Esophagus squamous epithelium (tissue), 5 donors: ENCODE measurements at regions not wholly inside any gene's neighbourhood (a gene's known extent, or its start where the extent isn't known, plus 50 kb on each side); places are given as distances from the start of the nearest gene placed in this dataset.

Experiments
- DNase-seq: peaks from one replicate; lab custom pipeline; 2025; lab: John Stamatoyannopoulos, UW
- H3K27ac ChIP-seq, 4 donors: fragments of 200-600 bp; sonication (generic); one replicate each; pipeline ENCODE4 v1.5.1; 2016 to 2019; ENCODE audit warnings: mild to moderate bottlenecking in 1 of 4
- H3K27me3 ChIP-seq, 4 donors: fragments of 200-600 bp; sonication (generic); 1 replicate in 3 of 4; 2 replicates in 1 of 4; pipeline versions ENCODE4 v1.5.1 to v1.6.0; 2017 to 2021; ENCODE audit warnings: antibody characterized with exemption in 1 of 4
- H3K36me3 ChIP-seq, 3 donors: fragments of 200-600 bp; sonication (generic); one replicate each; pipeline ENCODE4 v1.5.1; 2016 to 2019
- H3K4me1 ChIP-seq, 3 donors: fragments of 200-600 bp; sonication (generic); one replicate each; pipeline ENCODE4 v1.5.1; 2017 to 2019
- H3K4me3 ChIP-seq, 4 donors: fragments of 200-600 bp; sonication (generic); 1 replicate in 3 of 4; 2 replicates in 1 of 4; pipeline ENCODE4 v1.5.1; 2016 to 2019; ENCODE audit warnings: mild to moderate bottlenecking in 2 of 4, moderate library complexity in 1 of 4
- H3K9me3 ChIP-seq, 3 donors: fragments of 200-600 bp; sonication (generic); one replicate each; pipeline ENCODE4 v1.5.1; 2016 to 2019
- CTCF ChIP-seq, 6 experiments: fragments of 450-650 bp in 4 of 6; fragments of 200-600 bp in 2 of 6; sonication (generic) in 2 of 6; IDR thresholded peaks; one replicate each; pipeline ENCODE4 v1.5.1; 2016 to 2019; ENCODE audit warnings: antibody characterized with exemption in 6 of 6, mild to moderate bottlenecking in 4 of 6, moderate library complexity in 4 of 6
- POLR2A ChIP-seq, 4 donors: fragments of 450-650 bp; IDR thresholded peaks; one replicate each; pipeline ENCODE4 v1.6.1; 2017; ENCODE audit warnings: antibody characterized with exemption in 4 of 4, mild to moderate bottlenecking in 4 of 4, moderate library complexity in 3 of 4
- WGBS, 2 donors: methylation state at CpG; one replicate each; pipeline ENCODE4 v1.1.5; 2018; 5-methylcytosine and 5-hydroxymethylcytosine counted together
- intact Hi-C: fragments of 100-400 bp; cut with DNase I; formaldehyde crosslinking; loops from one replicate; pipeline ENCODE4 v1.15.0; 2022
- donor health status: DM: yes; HTN: yes; CAD: no.

GRCh38 chr15:47917881-47918280 is 200.6 kb downstream of the SEMA6D start:
- Histone ChIP-seq H3K4me1 (peaks cover 0 to 9% (median 0%) of the 10 kb centered on the region in 3 donors), H3K36me3 (no peaks in the 10 kb centered on the region), H3K9me3 (no peaks in the 10 kb centered on the region), H3K27me3 (peaks cover 0 to 19% (median 0%) of the 10 kb centered on the region in 4 donors), H3K27ac (no peak overlapping the region), H3K4me3 (no peak overlapping the region)
- 67 to 88% methylated on average over 1 of the region's 1 CpG for WGBS, 2 donors
- TF ChIP-seq CTCF (IDR thresholded peaks at IDR 0.05) (no peak), POLR2A (IDR thresholded peaks at IDR 0.05) (no peak)
- intact Hi-C loops = no loop called here
- no peak for DNase-seq

- no peak for DNase-seq
- TF ChIP-seq CTCF (IDR thresholded peaks at IDR 0.05) = no peak
- TF ChIP-seq POLR2A (IDR thresholded peaks at IDR 0.05) = no peak
- no peak overlapping the region for H3K27ac ChIP-seq
- H3K9me3 ChIP-seq = no peaks in the 10 kb centered on the region
- peaks cover 0 to 20% (median 0%) of the 10 kb centered on the region in 4 donors for H3K27me3 ChIP-seq
- H3K4me1 ChIP-seq = peaks cover 0 to 5% (median 0%) of the 10 kb centered on the region in 3 donors
- intact Hi-C loops = no loop called here
- no peak overlapping the region for H3K4me3 ChIP-seq
- WGBS, 2 donors = 54 to 84% methylated on average over 3 of the region's 3 CpGs
- H3K36me3 ChIP-seq = no peaks in the 10 kb centered on the region
Measured at GRCh38 chr15:47918877-47919276, 201.6 kb downstream of the SEMA6D start.

GRCh38 chr15:47924381-47924780 is 196.4 kb upstream of the SLC24A5 start:
- 69 to 72% methylated on average over 4 of the region's 4 CpGs for WGBS, 2 donors
- Histone ChIP-seq H3K4me3 (no peak overlapping the region), H3K4me1 (no peaks in the 10 kb centered on the region), H3K36me3 (no peaks in the 10 kb centered on the region), H3K27ac (no peak overlapping the region), H3K9me3 (no peaks in the 10 kb centered on the region), H3K27me3 (peaks cover 0 to 26% (median 0%) of the 10 kb centered on the region in 4 donors)
- TF ChIP-seq CTCF (IDR thresholded peaks at IDR 0.05) (no peak), POLR2A (IDR thresholded peaks at IDR 0.05) (no peak)
- DNase-seq = no peak
- intact Hi-C loops = no loop called here

- H3K27ac ChIP-seq = no peak overlapping the region
- TF ChIP-seq CTCF (IDR thresholded peaks at IDR 0.05) = no peak
- no peak for TF ChIP-seq POLR2A (IDR thresholded peaks at IDR 0.05)
- WGBS, 2 donors = 60 to 72% methylated on average over 3 to 5 of the region's 6 CpGs
- H3K9me3 ChIP-seq = no peaks in the 10 kb centered on the region
- no peaks in the 10 kb centered on the region for H3K4me1 ChIP-seq
- intact Hi-C loops = no loop called here
- peaks cover 0 to 28% (median 0%) of the 10 kb centered on the region in 4 donors for H3K27me3 ChIP-seq
- no peak overlapping the region for H3K4me3 ChIP-seq
- H3K36me3 ChIP-seq = no peaks in the 10 kb centered on the region
- no peak for DNase-seq
Measured at GRCh38 chr15:47929138-47929803, 191.5 kb upstream of the SLC24A5 start.

GRCh38 chr15:47932261-47932660 is 188.5 kb upstream of the SLC24A5 start:
- no peaks in the 10 kb centered on the region for H3K36me3 ChIP-seq
- H3K27me3 ChIP-seq = peaks cover 0 to 33% (median 0%) of the 10 kb centered on the region in 4 donors
- H3K4me1 ChIP-seq = no peaks in the 10 kb centered on the region
- H3K4me3 ChIP-seq = no peak overlapping the region
- no peak for DNase-seq
- TF ChIP-seq POLR2A (IDR thresholded peaks at IDR 0.05) (no peak), CTCF (IDR thresholded peaks at IDR 0.05) (no peak)
- intact Hi-C loops = no loop called here
- 73 to 91% methylated on average over 3 of the region's 3 CpGs for WGBS, 2 donors
- no peak overlapping the region for H3K27ac ChIP-seq
- no peaks in the 10 kb centered on the region for H3K9me3 ChIP-seq
